HG02759 (cell line): ENCODE measurements at regions not wholly inside any gene's neighbourhood (a gene's known extent, or its start where the extent isn't known, plus 50 kb on each side); places are given as distances from the start of the nearest gene placed in this dataset.
"Not testable (repeated sequence)": the region's sequence is repeated elsewhere in the genome, so short reads cannot be mapped to it uniquely, and the experiment has no call there.

Source experiments
- ATAC-seq: cut with Tn5 transposase; IDR thresholded peaks from one replicate; pipeline ENCODE4 v1.9.1; 2021; ENCODE audit warnings: mild to moderate bottlenecking, moderate library complexity; ENCODE audit not compliant: unreplicated experiment

DNA sequence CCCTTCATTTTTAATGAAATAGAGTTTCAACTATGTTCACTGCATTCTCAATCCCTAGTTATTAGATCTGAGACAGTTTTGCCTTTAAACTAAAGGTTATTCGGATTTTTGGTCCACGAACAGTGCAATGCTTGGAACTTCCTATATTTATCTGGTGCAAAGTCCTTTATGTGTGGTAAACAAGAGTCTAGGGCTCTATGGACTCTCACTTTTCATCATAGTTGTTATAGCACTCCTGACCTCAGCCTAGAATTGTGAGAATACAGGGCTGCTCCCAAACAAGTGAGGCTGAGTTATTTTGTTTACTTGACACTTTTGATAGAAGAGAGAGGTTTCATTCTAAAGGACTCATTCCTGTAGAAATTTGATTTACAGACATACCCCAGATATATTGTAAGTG is 692.1 kb downstream of the TTLL7 start:
- not testable (repeated sequence) for ATAC-seq

DNA sequence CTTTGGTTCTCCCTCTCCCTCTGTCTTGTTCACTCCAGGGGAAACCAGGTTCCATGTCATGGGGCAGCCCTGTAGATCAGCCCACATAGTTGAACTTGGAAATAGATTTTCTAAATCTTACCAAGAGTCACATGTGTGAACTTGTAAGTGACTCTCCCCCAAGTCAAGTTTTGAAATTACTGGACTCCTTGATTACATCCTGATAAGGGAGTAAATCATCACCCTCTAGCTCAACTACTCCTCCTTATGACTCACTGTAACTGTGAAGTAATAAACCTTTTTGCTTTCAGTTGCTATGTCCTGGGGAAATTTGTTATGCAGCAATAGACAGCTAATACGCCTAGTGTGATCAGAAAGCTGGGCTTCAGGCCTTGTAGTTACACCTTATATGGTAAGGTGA is 703.3 kb downstream of the TTLL7 start:
- ATAC-seq = not testable (repeated sequence)

DNA sequence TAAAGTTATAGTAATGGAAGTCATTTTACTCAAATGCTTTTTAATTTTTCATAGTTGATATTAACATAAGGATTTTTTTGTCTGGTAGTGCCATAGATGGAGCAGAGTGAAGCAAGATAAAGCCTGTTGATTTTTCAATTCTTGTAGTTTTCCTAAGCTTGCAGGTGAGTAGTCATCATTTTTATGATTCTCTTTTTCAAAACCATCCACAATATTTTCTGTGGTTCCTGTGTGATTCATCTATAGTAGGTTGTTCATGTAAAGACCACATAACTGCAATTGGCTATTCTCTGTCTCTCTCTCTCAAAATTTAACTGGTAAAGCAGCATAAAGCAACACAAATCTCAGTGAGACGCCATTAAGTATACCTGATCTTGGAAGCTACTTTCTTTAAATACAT is 711.5 kb downstream of the TTLL7 start:
- ATAC-seq = not testable (repeated sequence)

DNA sequence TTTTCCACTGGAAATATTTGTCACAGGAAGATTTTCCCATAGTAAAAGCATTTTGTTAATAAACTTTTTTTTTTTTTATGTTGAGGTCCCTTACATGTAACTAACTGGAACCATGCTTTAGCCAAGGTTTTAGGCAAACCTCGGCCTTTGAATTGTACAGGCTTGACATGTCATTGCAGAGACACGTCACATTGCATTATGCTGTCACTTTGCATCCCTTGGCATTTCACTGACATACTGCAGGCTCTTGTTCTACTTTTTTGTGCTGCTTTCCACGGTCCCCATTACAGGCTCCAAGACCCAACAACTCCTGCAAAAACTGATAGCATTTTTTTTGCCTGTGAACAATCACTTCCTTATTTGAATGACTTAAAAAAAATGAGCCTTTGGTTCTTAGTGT is 724.3 kb downstream of the TTLL7 start:
- not testable (repeated sequence) for ATAC-seq

DNA sequence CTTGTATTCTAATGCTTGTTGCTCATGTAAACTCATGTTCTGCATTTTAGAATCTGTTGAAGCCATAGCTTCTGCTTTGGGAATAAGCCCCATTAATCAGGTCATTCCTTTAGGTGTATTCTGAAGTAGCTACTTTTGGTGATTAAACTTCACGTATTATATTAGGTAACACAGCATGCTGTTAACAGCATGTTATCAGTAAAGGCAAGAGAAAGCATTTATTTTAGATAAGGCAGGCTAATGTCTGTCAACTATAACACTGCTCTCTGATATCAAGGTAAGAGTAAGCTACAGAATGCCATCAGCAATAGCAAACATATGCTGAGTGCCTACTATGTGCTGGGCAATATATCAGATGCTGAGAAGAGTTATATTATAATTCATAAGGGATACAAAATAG is 726.4 kb downstream of the TTLL7 start:
- ATAC-seq = not testable (repeated sequence)

DNA sequence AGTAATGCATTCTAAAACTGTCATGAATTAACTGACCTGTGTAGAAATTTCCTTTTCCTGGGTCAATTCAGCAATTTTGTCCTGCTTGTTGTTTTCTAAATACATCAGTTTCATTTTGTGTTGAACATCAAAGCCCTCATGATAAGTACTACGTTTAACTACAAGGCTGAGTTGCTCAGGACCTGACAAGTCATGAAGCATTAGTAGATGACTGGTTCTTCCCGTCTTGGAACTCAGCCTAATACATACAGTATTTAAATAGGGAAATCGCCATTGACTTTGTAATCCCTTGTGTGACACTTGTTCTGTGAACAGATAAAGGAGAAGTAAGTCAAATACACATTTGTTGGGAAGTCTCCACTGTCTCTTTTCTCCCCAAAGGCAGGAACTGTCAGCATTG is 727.1 kb downstream of the TTLL7 start:
- ATAC-seq = not testable (repeated sequence)

DNA sequence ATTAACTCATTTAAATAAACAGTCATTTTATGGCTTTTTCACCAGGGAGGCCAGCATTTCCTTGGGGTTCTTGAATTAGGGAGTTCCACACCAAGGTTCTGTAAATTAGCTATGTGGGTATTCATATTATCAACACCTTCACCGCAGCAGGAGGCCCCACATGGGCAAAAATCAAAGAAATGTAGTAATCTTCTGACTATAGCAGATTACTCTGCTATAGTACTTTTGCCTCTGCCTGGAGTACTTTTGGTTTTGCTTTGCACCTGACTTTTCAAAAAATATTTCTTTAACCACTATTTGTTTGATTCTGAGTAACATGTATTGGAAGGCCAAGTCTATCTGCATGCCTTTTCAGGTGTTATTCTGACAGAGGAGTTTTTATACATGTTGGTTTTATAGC is 728.1 kb downstream of the TTLL7 start:
- not testable (repeated sequence) for ATAC-seq

DNA sequence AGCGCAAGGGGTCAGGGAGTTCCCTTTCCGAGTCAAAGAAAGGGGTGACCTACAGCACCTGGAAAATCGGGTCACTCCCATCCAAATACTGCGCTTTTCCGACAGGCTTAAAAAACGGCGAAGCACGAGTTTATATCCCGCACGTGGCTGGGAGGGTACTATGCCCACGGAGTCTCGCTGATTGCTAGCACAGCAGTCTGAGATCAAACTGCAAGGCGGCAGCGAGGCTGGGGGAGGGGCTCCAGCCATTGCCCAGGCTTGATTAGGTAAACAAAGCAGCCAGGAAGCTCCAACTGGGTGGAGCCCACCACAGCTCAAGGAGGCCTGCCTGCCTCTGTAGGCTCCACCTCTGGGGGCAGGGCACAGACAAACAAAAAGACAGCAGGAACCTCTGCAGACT is 735.1 kb downstream of the TTLL7 start:
- not testable (repeated sequence) for ATAC-seq

DNA sequence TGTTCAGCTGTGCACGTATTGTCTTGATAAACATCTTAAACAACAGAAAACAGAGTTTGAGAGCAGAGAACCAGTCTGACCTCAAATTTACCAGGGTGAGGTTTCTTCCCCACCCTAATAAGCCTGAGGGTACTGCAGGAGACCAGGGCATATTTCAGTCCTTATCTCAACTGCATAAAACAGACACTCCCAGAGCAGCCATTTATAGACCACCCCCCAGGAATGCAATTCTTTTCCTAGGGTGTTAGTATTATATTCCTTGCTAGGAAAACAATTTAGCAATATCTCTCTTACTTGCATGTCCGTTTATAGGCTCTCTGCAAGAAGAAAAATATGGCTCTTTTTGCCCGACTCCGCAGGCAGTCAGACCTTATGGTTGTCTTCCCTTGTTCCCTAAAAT is 747.2 kb downstream of the TTLL7 start:
- not testable (repeated sequence) for ATAC-seq

DNA sequence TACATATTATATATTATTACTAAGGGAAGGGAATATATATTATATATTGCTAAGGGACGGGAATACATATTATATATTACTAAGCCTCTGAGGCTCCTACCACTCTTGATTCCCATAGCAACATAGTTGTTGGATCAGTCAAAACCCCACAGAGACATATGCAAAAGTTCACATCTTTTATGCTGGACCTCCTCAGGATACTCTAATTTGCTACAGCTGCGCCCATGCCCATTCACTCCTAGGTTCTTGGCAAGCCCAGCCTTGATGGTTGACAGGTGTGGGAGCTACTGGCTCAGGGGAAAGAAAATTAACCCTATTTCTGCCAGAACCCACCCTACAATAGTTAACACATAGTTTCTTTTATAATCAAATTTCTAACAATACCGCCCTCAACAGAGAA is 752.2 kb downstream of the TTLL7 start:
- not testable (repeated sequence) for ATAC-seq

DNA sequence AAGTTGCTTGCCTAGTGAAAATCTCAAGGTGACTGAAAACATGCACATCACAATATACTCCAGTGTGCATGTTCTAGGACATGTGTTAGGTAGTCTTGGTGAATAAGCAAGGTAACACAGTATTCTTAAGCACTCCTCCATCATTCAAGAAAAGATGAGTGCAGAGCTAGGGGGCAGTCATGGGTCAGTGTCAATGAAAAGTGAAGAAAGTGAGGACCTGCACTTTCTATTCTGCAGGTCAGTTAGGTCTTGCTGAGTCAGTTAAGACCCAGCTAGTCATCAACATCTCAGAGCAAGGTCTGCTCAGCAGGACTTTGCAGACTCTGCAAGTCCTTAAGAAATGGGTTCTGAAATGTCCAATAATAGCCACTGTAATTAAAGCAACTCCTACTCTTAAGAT is 754.1 kb downstream of the TTLL7 start:
- not testable (repeated sequence) for ATAC-seq

DNA sequence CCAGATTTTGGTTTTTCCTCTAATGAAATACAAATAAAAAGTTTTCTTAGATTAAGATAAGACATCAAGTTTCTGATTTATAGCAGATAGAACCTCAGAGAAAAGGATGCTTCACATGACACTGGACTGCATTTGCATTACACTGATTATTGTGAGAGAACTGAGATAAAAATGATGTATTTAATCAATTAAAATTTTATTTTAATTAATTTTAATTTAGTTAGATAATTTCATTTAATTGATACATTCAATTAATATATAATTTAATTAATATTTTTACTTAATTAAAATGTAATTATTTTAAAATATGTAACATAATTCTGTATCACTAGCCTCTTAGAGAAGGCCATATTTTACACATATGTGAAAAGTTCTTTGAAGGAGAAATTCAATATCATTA is 759.4 kb downstream of the TTLL7 start:
- not testable (repeated sequence) for ATAC-seq

DNA sequence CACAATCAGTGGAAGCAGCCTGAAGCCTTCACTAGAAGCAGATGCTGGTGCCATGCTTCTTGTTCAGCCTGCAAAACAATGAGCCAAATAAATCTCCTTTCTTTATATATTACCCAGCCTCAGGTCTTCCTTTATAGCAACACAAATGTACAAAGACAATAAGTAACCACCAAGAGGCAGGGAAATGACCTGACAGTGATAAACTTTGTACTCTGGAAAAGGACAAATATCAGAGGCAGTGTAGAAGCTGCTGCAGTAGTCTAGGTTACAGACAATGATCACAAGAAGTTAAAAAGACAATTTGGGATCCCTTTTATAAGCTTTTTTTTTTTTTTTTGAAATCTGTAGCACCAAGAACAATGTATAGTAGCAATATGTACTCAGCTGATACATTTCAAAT is 760.3 kb downstream of the TTLL7 start:
- not testable (repeated sequence) for ATAC-seq

DNA sequence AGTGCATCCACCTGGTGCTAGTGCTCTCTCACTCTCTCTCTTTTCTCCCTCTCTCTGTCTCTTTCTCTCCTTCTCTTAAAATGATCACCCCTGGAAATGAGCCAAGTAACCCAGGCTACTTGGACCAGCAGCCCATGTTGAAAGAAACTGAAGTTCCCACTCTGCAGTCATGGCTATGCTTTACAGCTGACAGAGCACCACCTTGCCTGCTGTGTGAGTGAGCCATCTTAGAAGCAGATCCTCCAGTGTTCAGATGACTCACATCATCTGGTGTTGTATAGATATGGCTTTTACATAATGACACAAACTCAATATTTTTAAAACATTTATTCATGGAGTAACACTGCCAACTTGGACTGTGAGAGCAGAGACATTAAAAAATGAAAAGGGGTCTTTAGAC is 779.1 kb downstream of the TTLL7 start:
- ATAC-seq = not testable (repeated sequence)

DNA sequence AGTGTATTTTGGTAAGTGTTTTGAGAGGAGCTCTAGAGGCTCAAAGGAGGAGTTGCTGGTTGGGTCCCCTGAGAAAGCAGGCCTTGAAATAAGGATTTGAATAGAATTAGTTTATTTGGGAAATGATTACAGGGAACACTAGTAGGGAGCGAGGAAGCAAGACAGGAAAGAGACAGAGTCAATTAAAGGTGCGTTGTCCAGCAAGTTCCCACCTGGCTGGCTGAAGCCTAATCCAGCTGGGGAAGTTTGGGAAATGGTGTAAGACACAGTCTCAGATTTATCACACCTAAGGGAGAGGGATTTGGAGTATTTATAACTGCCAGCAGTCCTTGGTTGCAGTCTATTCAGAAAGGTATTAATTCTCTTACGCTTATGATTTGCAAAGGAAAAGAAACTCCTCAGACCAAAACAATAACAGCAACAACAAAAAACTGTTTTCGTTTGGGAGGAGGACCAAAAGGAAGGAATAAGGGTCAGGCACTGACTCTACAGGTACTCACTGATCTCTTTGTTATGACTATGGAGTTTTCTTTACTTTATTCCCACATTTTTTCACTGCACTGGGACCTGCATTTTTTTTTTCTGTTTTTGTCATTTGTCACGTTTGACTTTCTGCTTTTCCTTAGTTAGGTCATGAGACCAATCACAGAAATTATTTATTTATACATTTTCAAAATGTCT is 780.8 kb downstream of the TTLL7 start:
- ATAC-seq = not testable (repeated sequence)

DNA sequence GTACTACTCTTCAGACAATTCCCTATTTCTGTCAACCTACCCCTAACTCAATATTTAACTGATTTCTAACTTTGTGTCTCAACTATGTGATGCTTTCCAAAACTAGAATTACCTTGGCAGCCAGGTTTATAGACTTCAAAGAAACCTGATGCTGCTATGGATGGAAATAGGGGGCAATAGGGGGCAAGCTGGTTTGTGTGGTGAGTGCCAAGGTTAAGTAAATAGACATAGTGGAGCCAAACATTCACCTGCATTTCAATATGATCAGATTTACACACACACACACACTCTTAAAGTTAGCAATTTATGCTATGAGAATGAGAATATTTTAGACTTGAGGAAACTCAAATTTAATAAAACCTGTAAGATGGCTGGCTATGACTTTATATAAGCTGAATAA is 784.6 kb downstream of the TTLL7 start:
- ATAC-seq = not testable (repeated sequence)

DNA sequence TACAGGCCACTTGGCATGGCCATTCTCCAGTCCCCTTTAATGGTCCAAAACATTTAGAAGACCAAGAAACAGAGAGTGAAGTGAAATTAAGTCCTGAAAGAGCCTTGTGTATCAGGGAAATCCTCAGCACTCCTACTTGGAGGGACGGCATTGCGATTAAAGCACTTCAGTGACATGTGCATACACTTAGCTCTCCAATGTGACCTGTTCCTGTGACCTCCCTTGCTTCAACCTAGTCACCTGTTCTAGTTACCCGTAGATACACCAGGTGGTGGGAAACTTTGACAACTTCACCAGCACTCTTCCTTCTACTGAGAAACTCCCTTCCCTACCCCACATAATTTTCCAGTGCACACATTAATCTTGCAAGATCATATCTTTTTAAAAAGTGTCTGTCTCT is 785.3 kb downstream of the TTLL7 start:
- not testable (repeated sequence) for ATAC-seq

DNA sequence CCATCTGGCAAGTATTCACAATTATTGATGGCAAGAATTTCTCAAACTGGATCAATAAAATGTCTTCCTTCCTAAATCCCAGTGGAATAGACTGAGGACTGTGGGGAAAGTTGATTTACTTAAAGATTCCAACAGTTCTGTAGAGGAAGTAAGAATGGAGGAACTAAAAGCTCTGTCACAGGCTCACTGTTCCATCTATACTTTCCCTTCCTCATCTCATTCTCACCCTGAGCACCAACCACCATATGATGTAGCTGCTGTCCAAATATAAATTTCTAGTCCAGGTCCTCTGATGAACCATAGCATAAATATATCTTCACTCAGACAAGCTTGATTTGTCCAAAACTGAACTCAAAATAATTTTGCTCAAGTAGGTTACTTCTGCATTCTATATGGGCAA is 786.9 kb downstream of the TTLL7 start:
- ATAC-seq = not testable (repeated sequence)

DNA sequence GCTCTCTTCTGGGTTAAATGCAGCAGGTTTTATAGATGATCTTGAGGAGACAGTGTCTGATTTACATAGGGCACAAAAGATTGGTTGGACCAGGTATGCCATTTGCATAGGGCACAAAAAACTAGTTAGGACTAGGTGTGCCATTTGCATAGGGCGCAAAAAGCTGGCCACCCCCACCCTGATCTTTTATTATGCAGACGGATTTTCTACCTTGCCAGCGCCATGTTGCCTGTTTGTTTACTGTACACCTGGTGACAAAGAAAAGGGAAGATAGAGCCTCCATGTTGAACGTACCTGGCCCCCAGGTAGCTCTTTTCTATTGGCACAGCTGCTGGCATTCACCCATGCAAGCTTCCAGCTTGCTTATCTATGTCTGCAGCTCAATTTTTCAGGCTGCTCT is 790.4 kb downstream of the TTLL7 start:
- not testable (repeated sequence) for ATAC-seq

DNA sequence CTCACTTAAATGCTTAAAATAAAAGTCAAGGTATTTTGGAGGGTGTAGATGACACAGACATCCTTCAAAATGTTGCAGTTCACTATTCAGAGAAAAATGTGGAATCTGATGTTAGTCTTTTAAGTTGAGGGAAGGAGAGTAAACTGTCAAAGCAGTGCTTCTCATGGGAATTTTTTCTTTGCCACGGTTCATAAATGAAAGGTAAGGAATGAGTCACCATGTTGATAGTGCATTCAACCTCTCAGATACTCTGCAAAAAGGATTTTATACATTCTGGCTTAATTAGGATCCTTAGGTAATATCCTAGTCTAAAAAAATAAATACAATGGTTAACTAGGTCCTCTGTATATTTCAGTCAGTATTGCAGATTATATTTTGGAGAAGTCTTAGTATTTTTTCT is 804.3 kb downstream of the TTLL7 start:
- not testable (repeated sequence) for ATAC-seq

DNA sequence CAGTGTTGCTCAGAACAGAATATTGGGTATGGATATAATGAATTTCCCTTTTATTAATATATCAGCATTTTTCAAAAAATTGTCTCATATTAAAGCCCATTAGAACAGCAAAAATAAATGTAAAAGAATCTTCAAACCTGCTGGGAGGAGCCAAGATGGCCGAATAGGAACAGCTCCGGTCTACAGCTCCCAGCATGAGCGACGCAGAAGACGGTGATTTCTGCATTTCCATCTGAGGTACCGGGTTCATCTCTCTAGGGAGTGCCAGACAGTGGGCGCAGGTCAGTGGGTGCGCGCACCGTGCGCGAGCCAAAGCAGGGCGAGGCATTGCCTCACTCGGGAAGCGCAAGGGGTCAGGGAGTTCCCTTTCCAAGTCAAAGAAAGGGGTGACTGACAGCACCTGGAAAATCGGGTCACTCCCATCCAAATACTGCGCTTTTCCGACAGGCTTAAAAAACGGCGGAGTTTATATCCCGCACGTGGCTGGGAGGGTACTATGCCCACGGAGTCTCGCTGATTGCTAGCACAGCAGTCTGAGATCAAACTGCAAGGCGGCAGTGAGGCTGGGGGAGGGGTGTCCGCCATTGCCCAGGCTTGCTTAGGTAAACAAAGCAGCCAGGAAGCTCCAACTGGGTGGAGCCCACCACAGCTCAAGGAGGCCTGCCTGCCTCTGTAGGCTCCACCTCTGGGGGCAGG is 816.8 kb downstream of the TTLL7 start:
- ATAC-seq = not testable (repeated sequence)

DNA sequence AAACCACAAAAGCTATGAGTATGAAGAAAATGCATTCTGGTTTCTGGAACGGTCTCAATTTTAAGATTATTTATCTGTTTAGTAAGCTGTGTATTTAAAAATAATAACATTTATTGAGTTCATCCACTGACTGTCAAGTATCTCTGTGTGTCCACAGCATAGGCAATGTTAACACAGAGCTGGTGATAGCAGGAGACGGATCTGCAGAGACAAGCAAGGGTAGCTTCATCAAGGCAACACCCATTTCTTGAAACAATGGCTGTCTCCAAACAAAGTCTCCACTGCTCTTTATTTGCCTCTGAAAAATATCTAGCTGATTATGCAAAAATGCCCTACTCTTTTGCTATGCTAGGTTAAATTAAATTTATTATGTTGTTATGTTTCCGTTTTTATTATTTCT is 818.3 kb downstream of the TTLL7 start:
- not testable (repeated sequence) for ATAC-seq
